ENCODE measurements at regions not wholly inside any gene's neighbourhood (a gene's known extent, or its start where the extent isn't known, plus 50 kb on each side); places are given as distances from the start of the nearest gene placed in this dataset.

DNA sequence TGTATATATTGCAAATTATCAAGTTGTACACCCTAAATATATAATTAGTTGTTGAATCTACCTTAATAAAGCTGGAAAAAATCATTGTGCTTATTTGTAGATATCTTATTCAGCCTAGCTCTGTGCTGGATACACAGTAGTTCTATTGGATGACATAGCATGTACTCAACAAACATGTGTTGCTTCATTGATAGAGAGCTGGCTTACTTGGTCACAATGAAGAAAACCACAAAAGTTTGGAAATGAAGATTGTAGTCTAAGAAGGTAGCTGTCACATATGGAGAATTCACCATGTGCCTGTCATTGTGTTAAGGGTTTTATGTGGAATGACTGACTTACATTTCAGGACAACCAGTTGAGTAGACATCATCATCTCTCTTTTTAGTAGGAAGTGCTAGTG is 278.9 kb downstream of the LMO7 start:
- intact Hi-C loops (cut with micrococcal nuclease), result no loop called here
- ATAC-seq (ENCODE audit: low read depth), result no peak
- H3K27me3 Mint-ChIP-seq, result no peaks in the 10 kb centered on the region
- H3K36me3 Mint-ChIP-seq (ENCODE audit: low read depth), result no peaks in the 10 kb centered on the region
- no peak for DNase-seq
- H3K4me1 Mint-ChIP-seq, result no peaks in the 10 kb centered on the region
- H3K27ac Mint-ChIP-seq, result no peak overlapping the region
- CTCF ChIA-PET, result no interaction called here
- POLR2A ChIA-PET, result no interaction called here
- H3K4me3 Mint-ChIP-seq, result no peak overlapping the region
- H3K9me3 Mint-ChIP-seq, result peaks cover 6% of the 10 kb centered on the region
- TF ChIP-seq, protein P1, sequence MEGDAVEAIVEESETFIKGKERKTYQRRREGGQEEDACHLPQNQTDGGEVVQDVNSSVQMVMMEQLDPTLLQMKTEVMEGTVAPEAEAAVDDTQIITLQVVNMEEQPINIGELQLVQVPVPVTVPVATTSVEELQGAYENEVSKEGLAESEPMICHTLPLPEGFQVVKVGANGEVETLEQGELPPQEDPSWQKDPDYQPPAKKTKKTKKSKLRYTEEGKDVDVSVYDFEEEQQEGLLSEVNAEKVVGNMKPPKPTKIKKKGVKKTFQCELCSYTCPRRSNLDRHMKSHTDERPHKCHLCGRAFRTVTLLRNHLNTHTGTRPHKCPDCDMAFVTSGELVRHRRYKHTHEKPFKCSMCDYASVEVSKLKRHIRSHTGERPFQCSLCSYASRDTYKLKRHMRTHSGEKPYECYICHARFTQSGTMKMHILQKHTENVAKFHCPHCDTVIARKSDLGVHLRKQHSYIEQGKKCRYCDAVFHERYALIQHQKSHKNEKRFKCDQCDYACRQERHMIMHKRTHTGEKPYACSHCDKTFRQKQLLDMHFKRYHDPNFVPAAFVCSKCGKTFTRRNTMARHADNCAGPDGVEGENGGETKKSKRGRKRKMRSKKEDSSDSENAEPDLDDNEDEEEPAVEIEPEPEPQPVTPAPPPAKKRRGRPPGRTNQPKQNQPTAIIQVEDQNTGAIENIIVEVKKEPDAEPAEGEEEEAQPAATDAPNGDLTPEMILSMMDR (IDR thresholded peaks at IDR 0.05), result no peak

DNA sequence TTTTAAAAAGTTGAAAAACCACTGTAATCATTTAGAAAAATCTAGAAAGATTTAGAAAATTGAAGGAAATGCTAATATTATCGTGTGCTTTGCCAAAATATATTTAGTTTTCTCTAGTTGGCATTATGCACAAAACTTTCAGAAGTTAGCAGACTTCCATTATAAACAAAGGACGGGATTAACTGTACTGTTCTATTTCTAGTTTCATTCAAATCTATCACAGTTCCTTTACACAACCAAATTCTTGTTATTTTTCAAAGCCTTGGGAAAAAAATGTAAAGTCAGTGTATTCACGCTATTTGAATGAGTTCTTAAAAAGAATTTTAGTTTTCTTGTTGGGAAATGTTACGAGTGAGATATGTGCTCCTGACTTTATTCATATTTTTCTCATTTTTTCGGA is 277.8 kb downstream of the LMO7 start:
- no peak overlapping the region for H3K4me3 Mint-ChIP-seq
- no peaks in the 10 kb centered on the region for H3K4me1 Mint-ChIP-seq
- no peaks in the 10 kb centered on the region for H3K9me3 Mint-ChIP-seq
- ChIA-PET CTCF (no interaction called here), POLR2A (no interaction called here)
- intact Hi-C loops (cut with micrococcal nuclease), result no loop called here
- no peak for DNase-seq
- H3K27me3 Mint-ChIP-seq, result no peaks in the 10 kb centered on the region
- TF ChIP-seq, protein P1 (IDR thresholded peaks at IDR 0.05), result no peak
- H3K27ac Mint-ChIP-seq, result no peak overlapping the region
- no peaks in the 10 kb centered on the region for H3K36me3 Mint-ChIP-seq (ENCODE audit: low read depth)
- ATAC-seq (ENCODE audit: low read depth), result no peak

DNA sequence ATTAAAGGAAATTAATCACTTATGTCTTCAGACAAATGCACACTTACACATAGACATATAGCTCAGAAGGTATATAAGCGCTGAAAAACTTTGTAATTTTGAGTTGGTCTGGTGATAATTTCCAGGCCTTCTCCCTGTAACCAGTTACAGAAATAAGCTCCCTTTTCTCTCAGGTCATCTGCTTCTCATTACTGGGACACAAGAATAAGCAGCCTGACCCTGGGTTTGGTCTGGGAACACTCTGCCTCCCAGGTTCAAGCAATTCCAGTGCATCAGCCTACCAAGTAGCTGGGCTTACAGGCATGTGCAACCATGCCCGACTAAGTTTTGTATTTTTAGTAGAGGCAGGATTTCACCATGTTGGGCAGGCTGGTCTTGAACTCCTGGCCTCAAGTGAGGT is 274.5 kb downstream of the LMO7 start:
- ATAC-seq (ENCODE audit: low read depth) (no peak), DNase-seq (no peak)
- ChIA-PET POLR2A (interaction anchor here (0.7 kb wide), 1 partner anchor 19 kb away, joined by 7 read pairs; no protein-coding TSS in a partner anchor), CTCF (no interaction called here)
- intact Hi-C loops (cut with micrococcal nuclease), result no loop called here
- Mint-ChIP-seq H3K27me3 (peaks cover 5% of the 10 kb centered on the region), H3K4me1 (no peaks in the 10 kb centered on the region), H3K36me3 (ENCODE audit: low read depth) (no peaks in the 10 kb centered on the region), H3K27ac (no peak overlapping the region), H3K4me3 (no peak overlapping the region), H3K9me3 (no peaks in the 10 kb centered on the region)
- TF ChIP-seq, protein P1 (IDR thresholded peaks at IDR 0.05), result no peak
